Fibroblast of skin of left biceps (primary cell): ENCODE measurements at regions not wholly inside any gene's neighbourhood (a gene's known extent, or its start where the extent isn't known, plus 50 kb on each side); places are given as distances from the start of the nearest gene placed in this dataset.
"Not testable (repeated sequence)": the region's sequence is repeated elsewhere in the genome, so short reads cannot be mapped to it uniquely, and the experiment has no call there.

ENCODE experiments used
- DNase-seq, 2 experiments: peaks; one replicate each; pipeline ENCODE4 v3.0.0-alpha.2; 2013; ENCODE audit warnings: low read depth in 2 of 2

- DNase-seq, result not testable (repeated sequence)
Observed at GRCh38 chr21:27338007-27338406, 371.1 kb upstream of the ADAMTS5 start.

DNA sequence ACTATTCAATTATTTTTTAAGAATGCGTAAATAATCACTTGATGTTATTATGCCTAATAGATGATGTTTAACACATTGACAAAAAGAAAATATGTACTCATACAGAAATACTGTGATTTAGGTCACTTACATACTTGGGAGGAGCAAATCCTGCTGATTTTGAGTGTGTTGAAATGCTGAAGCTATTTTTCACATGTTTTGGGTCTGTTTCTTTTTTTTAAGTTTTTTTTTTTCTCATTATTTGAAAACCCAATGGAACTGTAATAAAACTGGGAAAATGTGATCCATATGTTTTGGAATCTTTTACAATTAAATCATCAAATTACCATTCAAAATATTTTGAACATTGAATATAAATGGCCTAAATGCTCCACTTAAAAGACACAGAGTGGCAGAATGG lies 366.2 kb upstream of the ADAMTS5 start:
- peak; percentile 49 to 58 for DNase-seq

- DNase-seq, result no peak
Observed at GRCh38 chr21:27329255-27329851, 362.5 kb upstream of the ADAMTS5 start.

DNA sequence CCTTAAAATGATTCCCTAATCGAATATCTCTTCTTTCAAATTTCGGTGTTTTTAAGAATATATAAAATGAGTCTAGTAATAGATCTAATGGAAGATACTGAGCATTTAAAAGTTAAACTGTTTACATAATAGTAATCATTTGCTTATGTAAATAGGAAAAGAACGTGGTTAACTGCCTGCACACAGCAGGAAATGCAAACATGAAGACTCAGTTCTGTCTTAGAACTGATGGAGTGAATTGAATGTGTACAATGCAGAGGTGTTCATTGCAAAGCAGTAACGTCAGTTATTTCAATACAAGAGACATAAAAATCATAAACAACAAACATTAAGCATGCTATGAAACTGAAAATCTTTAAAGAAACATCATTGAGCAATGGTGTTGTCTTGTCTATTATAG lies 359.4 kb upstream of the ADAMTS5 start:
- no peak for DNase-seq

- no peak for DNase-seq
Observed at GRCh38 chr21:27323331-27323730, 356.4 kb upstream of the ADAMTS5 start.

- DNase-seq, result no peak
Observed at GRCh38 chr21:27321791-27322190, 354.9 kb upstream of the ADAMTS5 start.

DNA sequence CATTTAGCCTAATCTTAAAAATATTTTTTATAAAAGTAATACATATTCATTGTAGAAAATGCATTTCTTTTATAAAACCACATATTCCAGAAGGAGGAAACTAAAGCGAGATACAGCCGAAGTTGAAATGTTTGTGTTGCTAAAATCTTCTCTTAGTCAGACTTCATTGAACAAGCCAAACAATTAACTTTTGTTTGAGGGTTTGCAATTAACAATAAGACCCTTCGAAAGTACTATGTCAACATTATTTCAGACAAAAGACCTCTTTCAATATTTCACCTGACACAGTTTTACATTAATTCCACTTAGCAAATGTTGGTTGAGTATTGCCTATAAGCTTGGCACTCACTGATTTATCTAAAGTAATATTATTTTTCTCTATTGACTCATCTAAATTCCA lies 354.0 kb upstream of the ADAMTS5 start:
- DNase-seq, result no peak

DNA sequence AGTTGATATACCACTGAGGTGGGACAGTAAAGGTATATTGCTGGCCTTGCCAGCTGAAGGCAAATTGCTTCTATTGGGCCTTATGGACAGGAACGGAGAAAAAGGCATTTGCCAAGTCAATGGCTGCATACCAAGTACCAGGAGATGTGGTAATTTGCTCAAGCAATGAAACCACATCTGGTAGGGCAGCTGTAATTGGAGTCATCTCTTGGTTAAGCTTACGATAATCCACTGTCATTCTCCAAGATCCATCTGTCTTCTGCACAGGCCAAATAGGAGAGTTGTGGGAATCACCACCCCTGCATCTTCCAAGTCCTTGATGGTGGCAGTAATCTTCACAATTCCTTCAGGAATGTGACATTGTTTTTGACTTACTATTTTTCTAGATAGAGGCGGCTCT lies 350.7 kb upstream of the ADAMTS5 start:
- not testable (repeated sequence) for DNase-seq

DNA sequence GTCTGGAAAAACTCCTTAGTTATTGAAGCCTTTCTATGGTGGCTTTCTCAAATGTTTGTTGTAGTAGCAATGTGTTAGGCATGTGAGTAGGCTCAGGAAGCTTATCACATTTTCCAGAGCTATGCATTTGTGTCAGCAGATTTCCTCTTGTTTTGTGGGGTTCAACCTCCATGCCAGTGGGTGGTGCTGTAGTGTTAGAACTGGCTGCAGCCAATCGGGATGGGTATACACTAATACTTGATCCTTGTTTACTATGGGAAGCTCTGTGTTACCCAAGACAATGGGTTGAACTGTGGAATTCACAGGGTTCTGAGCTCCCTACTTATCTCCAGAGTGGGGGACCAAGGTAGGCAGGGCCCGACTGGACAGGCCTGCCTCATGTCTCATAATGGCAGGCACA lies 348.5 kb upstream of the ADAMTS5 start:
- no peak for DNase-seq

GRCh38 chr21:27314131-27314530 lies 347.2 kb upstream of the ADAMTS5 start:
- DNase-seq, result peak in 1 of 2 experiments; percentile 26

DNA sequence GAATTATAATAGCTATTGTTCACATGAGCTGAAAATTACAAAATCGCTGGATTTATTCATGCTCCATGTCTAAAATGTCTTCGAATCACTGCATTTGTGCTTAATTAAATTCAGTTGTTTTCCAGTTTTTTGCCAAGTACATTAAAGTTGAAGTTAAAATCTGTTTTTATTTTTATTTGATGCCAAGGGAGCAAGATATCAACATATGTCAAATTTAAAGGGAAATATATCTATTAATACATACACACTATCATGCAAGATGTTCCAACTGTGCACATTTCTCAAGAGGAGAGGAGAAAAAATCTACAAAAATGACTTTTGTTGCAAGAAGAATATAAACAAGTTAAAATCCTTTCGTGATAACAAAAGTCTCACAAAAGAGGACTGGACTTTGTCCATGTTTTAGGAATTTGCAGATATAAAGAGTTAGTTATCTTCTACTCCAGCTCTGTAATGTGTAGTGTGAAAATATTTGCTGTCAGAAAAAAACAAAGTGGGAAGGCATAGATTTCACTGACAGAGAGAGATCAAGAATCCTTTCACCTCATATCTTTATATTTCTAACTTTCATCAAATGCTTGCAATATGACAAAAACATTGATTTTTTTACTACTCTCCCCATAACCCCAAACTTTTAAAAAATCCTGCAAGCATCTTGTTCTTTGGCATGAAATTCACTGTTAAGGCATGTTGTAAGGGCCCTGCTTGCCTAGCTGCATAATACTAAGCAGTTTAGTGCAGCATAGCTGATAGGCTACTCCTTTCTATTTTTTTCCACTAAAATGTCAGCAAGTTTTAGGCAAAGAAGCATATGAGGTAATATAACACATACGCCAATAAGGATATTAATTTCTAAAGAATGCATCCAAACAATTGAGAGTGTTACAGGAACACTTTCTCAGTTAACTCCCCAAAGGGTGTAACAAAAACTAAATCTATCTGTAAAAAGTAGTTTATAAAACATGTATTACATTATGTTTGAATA lies 340.2 kb upstream of the ADAMTS5 start:
- peak in 1 of 2 experiments; percentile 31 for DNase-seq

DNA sequence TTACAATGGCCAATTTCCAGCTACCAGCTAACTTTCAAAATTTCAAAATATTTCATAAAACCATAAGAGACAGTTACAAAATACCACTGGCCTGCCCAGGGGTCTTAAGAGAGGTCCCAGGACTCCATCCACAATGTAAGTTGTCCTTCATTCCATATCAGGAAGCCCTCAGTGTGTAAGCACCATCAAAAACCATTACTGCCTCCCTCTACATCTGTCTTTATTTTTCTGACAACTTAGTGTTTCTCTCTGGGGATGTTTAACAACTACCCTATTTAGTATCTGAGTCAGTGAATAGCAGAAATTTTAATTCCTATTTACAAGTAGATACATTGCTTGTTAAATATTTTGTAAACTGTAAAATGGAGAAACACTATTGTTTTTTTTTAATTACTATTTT lies 339.3 kb upstream of the ADAMTS5 start:
- no peak for DNase-seq

DNA sequence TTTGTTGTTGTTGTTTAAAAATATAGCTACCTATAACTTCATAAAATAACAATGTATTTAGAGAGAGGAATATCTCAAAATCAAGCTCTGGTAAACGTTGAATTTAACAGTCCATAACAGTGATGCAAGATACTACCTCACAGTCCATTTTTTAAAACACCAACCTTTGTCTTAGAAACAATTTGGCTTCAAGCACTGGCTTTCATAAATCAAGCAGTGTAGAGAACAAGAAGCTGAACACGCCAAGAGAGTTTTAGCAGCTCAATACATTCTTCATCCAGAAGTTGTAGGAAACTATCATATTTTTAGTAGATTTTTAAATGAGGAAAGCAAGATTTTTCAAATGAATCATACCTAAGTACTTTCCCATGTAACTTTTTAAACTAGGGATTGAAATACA lies 334.3 kb upstream of the ADAMTS5 start:
- peak; percentile 76 to 83 for DNase-seq

DNA sequence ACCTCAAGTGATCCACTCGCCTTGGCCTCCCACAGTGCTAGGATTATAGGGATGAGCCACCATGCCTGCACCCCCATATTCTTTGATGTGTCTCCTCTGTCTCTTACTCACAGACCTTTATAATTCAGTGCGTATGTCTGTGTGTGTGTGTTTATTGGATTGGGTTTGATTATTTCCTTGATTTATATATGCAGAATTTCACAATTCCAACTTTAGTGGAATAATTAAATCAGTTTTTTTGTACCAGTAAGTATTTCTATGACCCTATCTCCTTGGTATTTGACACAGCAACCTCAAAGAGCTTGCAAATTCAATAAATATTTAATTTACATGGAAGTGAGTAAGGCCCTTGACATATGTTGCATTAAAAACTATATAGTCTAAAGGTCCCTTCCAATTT lies 333.9 kb upstream of the ADAMTS5 start:
- DNase-seq, result peak; percentile 82 to 89

- DNase-seq, result peak in 1 of 2 experiments; percentile 26
Observed at GRCh38 chr21:27298465-27298864, 331.6 kb upstream of the ADAMTS5 start.

GRCh38 chr21:27293239-27293638 lies 326.4 kb upstream of the ADAMTS5 start:
- no peak for DNase-seq

DNA sequence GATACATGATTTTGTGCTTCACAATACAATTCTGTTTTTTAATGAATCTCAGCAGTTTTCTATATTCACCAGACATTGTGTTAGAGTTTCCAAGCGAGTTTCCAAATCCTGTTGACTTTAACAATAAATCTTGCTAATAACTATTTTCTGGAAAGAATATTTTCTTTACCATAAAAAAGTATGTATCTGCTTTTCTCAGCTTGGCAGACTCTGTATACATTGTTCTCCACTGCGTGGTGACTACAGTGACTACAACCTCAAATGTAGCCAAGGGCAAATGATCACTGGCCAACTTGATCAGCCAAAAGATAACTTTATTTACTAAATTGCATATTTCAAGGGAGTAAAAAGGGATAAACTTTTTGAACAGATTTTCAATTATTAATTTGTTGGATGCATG lies 325.9 kb upstream of the ADAMTS5 start:
- DNase-seq, result no peak

DNA sequence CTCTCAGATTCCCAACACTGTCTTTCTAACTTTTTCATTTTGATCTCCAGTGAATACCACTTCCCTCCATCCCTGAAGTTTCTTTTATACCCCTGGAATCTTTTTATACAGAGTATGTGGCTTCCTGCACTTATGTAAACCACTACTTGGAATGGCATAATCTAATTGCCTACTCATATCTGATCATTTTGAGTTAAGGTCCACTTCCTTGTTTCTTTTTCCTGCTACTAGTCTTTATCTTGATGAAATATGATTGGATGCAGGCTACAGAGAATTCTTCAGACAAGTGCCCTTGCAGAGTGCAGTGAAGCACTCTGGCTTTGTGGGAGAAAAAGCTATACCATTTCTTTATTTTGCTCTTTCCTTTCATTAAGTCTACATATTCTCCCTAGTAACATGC lies 325.3 kb upstream of the ADAMTS5 start:
- no peak for DNase-seq

DNA sequence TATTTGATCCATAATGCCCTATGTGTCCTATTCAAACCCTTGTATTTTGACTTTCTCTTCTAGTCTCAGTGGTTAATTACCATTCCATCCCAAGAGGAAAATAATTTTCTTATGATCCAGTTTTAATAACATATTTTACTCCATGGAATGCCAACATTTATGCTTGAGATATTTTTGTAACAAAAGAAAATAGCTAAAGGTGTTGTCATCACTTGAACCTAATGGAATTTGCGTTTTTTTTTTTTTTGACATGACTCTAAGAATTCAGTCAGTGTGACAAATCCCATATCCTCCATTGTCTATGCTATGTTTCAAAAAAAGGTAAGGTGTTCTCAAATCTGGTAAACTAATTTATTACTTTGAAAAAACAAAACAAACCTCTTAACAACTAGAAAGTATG lies 324.1 kb upstream of the ADAMTS5 start:
- DNase-seq, result no peak

DNA sequence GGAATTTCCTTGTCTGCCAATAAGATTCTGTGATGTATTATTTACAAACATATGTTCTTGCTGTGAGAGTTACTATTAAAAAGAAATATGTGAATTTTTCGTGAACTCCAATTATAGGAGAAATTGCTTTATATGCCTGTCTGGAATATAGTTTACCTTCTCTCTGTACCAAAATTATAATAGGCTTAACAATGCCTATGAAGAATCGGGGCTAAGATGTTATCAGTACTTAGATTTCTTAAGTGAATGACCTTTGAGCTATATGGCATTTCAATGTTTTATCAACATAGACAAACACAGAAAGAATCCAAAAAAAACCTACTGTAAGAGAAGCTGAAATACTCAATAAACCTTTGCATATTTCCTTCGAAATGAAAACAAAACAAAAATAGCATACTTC lies 323.1 kb upstream of the ADAMTS5 start:
- DNase-seq, result no peak

- no peak for DNase-seq
Observed at GRCh38 chr21:27286760-27287159, 319.9 kb upstream of the ADAMTS5 start.

- peak in 1 of 2 experiments; percentile 50 for DNase-seq
Observed at GRCh38 chr21:27277110-27277509, 310.2 kb upstream of the ADAMTS5 start.

GRCh38 chr21:27275294-27275927 lies 308.5 kb upstream of the ADAMTS5 start:
- DNase-seq, result peak; percentile 69 to 76
